Endothelial cell of umbilical vein (primary cell): ENCODE measurements at regions not wholly inside any gene's neighbourhood (a gene's known extent, or its start where the extent isn't known, plus 50 kb on each side); places are given as distances from the start of the nearest gene placed in this dataset.

ENCODE experiments used
- BruUV-seq: library from RNA; stranded (reverse); fragments of 400-500 nt; replicated peaks from 2 replicates; lab custom pipeline; 2021; lab: Mats Ljungman, UMichigan
- CTCF ChIA-PET: fragments of 300-600, 350-600 bp; sonication (Branson Sonifier 250); formaldehyde crosslinking; loops from one replicate; lab custom pipeline; 2021; ENCODE audit warnings: antibody characterized with exemption, inconsistent platforms; lab: Charles Lee
- POLR2A ChIA-PET: fragments of 300-600, 350-600 bp; sonication (Branson Sonifier 250); formaldehyde crosslinking; loops from one replicate; lab custom pipeline; 2021; ENCODE audit warnings: antibody characterized with exemption, inconsistent platforms; lab: Charles Lee
- DNase-seq: peaks from one replicate; pipeline ENCODE4 v3.0.0-alpha.2; 2011; ENCODE audit warnings: low read depth, low spot score
- FAIRE-seq: peaks from 2 replicates; lab custom pipeline; 2011; peaks lifted over from hg19 to GRCh38; lab: Jason Lieb, UNC
- H2AFZ ChIP-seq: 2 replicates; pipeline ENCODE4 v1.6.0; 2012; ENCODE audit warnings: low read depth, low read length, control low read depth, inconsistent platforms
- H3K27ac ChIP-seq: 2 replicates; pipeline ENCODE4 v1.5.1; 2011; ENCODE audit warnings: low read depth, mild to moderate bottlenecking, control low read depth, low read length, moderate library complexity; ENCODE audit not compliant: insufficient read depth
- H3K27me3 ChIP-seq, 2 experiments: 2 replicates each; pipeline versions ENCODE4 v1.6.0 to v1.6.1; 2011; ENCODE audit warnings: low read length in 2 of 2, mixed read lengths in 1 of 2; ENCODE audit not compliant: control insufficient read depth in 2 of 2, insufficient read depth in 2 of 2
- H3K36me3 ChIP-seq, 2 experiments: 2 replicates in 1 of 2; 3 replicates in 1 of 2; pipeline ENCODE4 v1.5.1; 2011; ENCODE audit warnings: low read length in 2 of 2, mild to moderate bottlenecking in 1 of 2, moderate library complexity in 1 of 2; ENCODE audit not compliant: control insufficient read depth in 2 of 2, insufficient read depth in 2 of 2; ENCODE audit errors: extremely low read depth in 1 of 2
- H3K4me1 ChIP-seq: 3 replicates; pipeline ENCODE4 v1.5.1; 2011; ENCODE audit warnings: mild to moderate bottlenecking, low read length; ENCODE audit not compliant: control insufficient read depth, insufficient read depth; ENCODE audit errors: extremely low read depth
- H3K4me2 ChIP-seq: 2 replicates; pipeline ENCODE4 v1.6.1; 2011; ENCODE audit warnings: low read length, control low read depth, mixed read lengths; ENCODE audit not compliant: insufficient read depth
- H3K4me3 ChIP-seq, 3 experiments: fragments of 200-600 bp in 1 of 3; sonication (generic), shearing (Covaris generic) in 1 of 3; replicated peaks in 1 of 3; 2 replicates each; pipeline ENCODE4 v1.5.1; 2011 to 2016; ENCODE audit warnings: control low read depth in 3 of 3, low read length in 3 of 3, mild to moderate bottlenecking in 2 of 3, inconsistent platforms in 1 of 3, low read depth in 1 of 3, moderate library complexity in 1 of 3; ENCODE audit not compliant: insufficient read depth in 1 of 3
- H3K79me2 ChIP-seq: 2 replicates; pipeline ENCODE4 v1.6.0; 2012; ENCODE audit warnings: low read length, inconsistent platforms; ENCODE audit not compliant: control insufficient read depth, insufficient read depth
- H3K9ac ChIP-seq: replicated peaks from 2 replicates; pipeline ENCODE3; 2011; ENCODE audit warnings: low read length, control low read depth; ENCODE audit not compliant: insufficient read depth; ENCODE audit errors: extremely low read depth
- H3K9me1 ChIP-seq: replicated peaks from 3 replicates; pipeline ENCODE4 v1.6.0; 2011; ENCODE audit warnings: mild to moderate bottlenecking, low read length; ENCODE audit not compliant: control insufficient read depth, insufficient read depth; ENCODE audit errors: extremely low read depth
- H3K9me3 ChIP-seq: replicated peaks from 2 replicates; pipeline ENCODE4 v1.5.1; 2012; ENCODE audit warnings: low read length, inconsistent platforms; ENCODE audit not compliant: control insufficient read depth, insufficient read depth
- H4K20me1 ChIP-seq: replicated peaks from 2 replicates; pipeline ENCODE3; 2011; ENCODE audit warnings: mild to moderate bottlenecking, low read length; ENCODE audit not compliant: control insufficient read depth, insufficient read depth; ENCODE audit errors: extremely low read depth
- GATA2 ChIP-seq: IDR thresholded peaks from 2 replicates; pipeline ENCODE4 v1.7.0; 2011; ENCODE audit warnings: low read depth, mild to moderate bottlenecking, moderate library complexity, mixed read lengths, low read length; ENCODE audit not compliant: insufficient read length, insufficient read depth
- JUN ChIP-seq: IDR thresholded peaks from 2 replicates; pipeline ENCODE4 v1.6.1; 2011; ENCODE audit warnings: borderline replicate concordance, low read depth; ENCODE audit not compliant: insufficient read length, insufficient read depth
- POLR2A ChIP-seq: IDR thresholded peaks from 2 replicates; pipeline ENCODE4 v1.6.1; 2012; ENCODE audit warnings: low read depth, mild to moderate bottlenecking, control low read depth, low read length
- dilution Hi-C: fragments of 300-500 bp; cut with MboI; formaldehyde crosslinking; loops from one replicate; pipeline ENCODE4 v1.15.0; 2019; ENCODE audit warnings: low sequenced_read_pairs; ENCODE audit not compliant: extremely low pct_ligation_motif_present
- intact Hi-C: fragments of 100-400 bp; cut with micrococcal nuclease; formaldehyde crosslinking; loops from one replicate; pipeline ENCODE4 v1.10.0; 2022
- TF ChIP-seq, protein P1 (sequence below), 2 donors: IDR thresholded peaks; 1 replicate in 1 of 2; 2 replicates in 1 of 2; pipeline ENCODE4 v1.5.1; 2011; ENCODE audit warnings: low read length in 2 of 2, mild to moderate bottlenecking in 2 of 2, moderate library complexity in 2 of 2, control low read depth in 1 of 2, inconsistent platforms in 1 of 2, low read depth in 1 of 2; ENCODE audit not compliant: insufficient read depth in 1 of 2; ENCODE audit errors: extremely low read depth in 1 of 2
- TF ChIP-seq, protein P2 (sequence below): IDR thresholded peaks from 2 replicates; pipeline ENCODE4 v1.6.1; 2011; ENCODE audit not compliant: insufficient read depth, insufficient read length

DNA sequence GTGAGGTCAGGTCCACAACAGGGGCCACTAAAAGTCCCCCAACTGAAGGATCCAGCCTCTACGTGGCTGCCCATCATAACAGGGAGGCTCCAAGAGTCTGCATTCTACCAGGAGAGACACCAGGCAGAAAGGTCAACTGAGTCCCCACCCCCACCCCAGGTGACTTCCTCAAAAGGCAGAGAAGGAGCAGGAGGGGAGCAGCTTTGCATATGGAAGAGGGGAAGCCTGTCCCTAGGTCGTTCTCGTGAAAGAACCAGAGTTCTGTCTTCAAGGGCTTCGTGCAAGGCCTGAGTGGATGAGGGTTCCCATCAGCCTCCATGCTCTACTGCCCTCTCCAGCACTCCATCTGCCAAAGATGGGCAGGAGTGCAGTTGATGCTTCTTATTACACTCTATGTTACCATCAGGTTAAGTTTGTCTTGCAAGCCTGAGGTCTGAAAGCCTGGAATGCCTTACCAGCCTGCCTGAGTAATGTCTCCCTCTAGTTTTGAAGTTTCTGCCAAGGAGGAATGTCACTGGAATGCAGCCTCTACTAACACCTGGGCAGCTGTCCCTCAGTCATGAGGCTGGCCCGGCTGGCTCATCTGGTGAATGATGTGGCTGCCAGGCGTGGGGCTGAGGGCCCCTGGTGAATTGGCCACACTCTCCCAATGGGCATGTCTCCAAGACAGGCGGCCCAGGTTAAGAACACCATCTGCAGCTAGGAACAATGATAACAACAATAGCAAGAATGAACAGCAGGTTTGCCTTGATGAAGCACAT is 54.3 kb upstream of the SMNDC1 start:
- intact Hi-C loops (no loop called here), dilution Hi-C loops (loop anchor here (10.0 kb wide), 1 partner anchor 206 kb away; the partner anchor contains the start of gene SMC3)
- Histone ChIP-seq H3K27ac (no peak overlapping the region), H3K27me3 (no peaks in the 10 kb centered on the region), H3K9ac (no peak overlapping the region), H3K4me2 (no peak overlapping the region), H3K4me1 (peaks cover 12% of the 10 kb centered on the region), H4K20me1 (no peaks in the 10 kb centered on the region), H3K4me3 (no peak overlapping the region), H2AFZ (no peak overlapping the region), H3K36me3 (no peaks in the 10 kb centered on the region), H3K9me1 (no peaks in the 10 kb centered on the region), H3K9me3 (no peaks in the 10 kb centered on the region), H3K79me2 (no peaks in the 10 kb centered on the region)
- DNase-seq: no peak
- TF ChIP-seq JUN: no peak
- TF ChIP-seq, protein P1, sequence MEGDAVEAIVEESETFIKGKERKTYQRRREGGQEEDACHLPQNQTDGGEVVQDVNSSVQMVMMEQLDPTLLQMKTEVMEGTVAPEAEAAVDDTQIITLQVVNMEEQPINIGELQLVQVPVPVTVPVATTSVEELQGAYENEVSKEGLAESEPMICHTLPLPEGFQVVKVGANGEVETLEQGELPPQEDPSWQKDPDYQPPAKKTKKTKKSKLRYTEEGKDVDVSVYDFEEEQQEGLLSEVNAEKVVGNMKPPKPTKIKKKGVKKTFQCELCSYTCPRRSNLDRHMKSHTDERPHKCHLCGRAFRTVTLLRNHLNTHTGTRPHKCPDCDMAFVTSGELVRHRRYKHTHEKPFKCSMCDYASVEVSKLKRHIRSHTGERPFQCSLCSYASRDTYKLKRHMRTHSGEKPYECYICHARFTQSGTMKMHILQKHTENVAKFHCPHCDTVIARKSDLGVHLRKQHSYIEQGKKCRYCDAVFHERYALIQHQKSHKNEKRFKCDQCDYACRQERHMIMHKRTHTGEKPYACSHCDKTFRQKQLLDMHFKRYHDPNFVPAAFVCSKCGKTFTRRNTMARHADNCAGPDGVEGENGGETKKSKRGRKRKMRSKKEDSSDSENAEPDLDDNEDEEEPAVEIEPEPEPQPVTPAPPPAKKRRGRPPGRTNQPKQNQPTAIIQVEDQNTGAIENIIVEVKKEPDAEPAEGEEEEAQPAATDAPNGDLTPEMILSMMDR (IDR thresholded peaks at IDR 0.05; ENCODE audit: extremely low read depth in 1 of 2, insufficient read depth in 1 of 2, low read depth in 1 of 2, low read length in 2 of 2): no peak
- TF ChIP-seq GATA2: no peak
- no peak for TF ChIP-seq POLR2A
- TF ChIP-seq, protein P2, sequence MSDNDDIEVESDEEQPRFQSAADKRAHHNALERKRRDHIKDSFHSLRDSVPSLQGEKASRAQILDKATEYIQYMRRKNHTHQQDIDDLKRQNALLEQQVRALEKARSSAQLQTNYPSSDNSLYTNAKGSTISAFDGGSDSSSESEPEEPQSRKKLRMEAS: no peak
- FAIRE-seq: no peak
- ChIA-PET POLR2A (no interaction called here), CTCF (no interaction called here)
- BruUV-seq: no TSS peak
